Right atrium auricular region (tissue), 2 donors: ENCODE measurements at regions not wholly inside any gene's neighbourhood (a gene's known extent, or its start where the extent isn't known, plus 50 kb on each side); places are given as distances from the start of the nearest gene placed in this dataset.
A peak's percentile ranks its signal among the peaks of the same experiment; 100 is the strongest.

Experiments used
- DNase-seq: peaks from one replicate; pipeline ENCODE4 v3.0.0-alpha.2; 2019; ENCODE audit warnings: low spot score
- H3K27ac ChIP-seq, 2 donors: fragments of 200-600 bp; sonication (generic); 1 replicate in 1 of 2; 2 replicates in 1 of 2; pipeline ENCODE4 v1.5.1; 2016 to 2019
- H3K27me3 ChIP-seq, 2 donors: fragments of 200-600 bp; sonication (generic); one replicate each; pipeline versions ENCODE4 v1.5.1 to v1.6.0; 2017 to 2019
- H3K36me3 ChIP-seq: fragments of 200-600 bp; sonication (generic); one replicate; pipeline ENCODE4 v1.5.1; 2016
- H3K4me1 ChIP-seq, 2 donors: fragments of 200-600 bp; sonication (generic); one replicate each; pipeline versions ENCODE4 v1.5.1 to v1.6.0; 2017 to 2019
- H3K4me3 ChIP-seq, 2 donors: fragments of 200-600 bp; sonication (generic); 1 replicate in 1 of 2; 2 replicates in 1 of 2; pipeline ENCODE4 v1.5.1; 2017 to 2019; ENCODE audit warnings: mild to moderate bottlenecking in 1 of 2, moderate library complexity in 1 of 2
- H3K9me3 ChIP-seq, 2 donors: fragments of 200-600 bp; sonication (generic); one replicate each; pipeline ENCODE4 v1.5.1; 2019
- CTCF ChIP-seq, 2 donors: fragments of 200-600 bp; sonication (generic); IDR thresholded peaks; one replicate each; pipeline ENCODE4 v1.5.1; 2019; ENCODE audit warnings: antibody characterized with exemption in 2 of 2

GRCh38 chr10:89838044-89838615, 136.7 kb downstream of the KIF20B start:
- TF ChIP-seq CTCF (IDR thresholded peaks at IDR 0.05), result no peak
- DNase-seq, result no peak
- H3K27me3 ChIP-seq, result no peaks in the 10 kb centered on the region
- peaks cover 0 to 13% of the 10 kb centered on the region in 2 donors for H3K4me1 ChIP-seq
- H3K9me3 ChIP-seq, result peaks cover 0 to 2% of the 10 kb centered on the region in 2 donors
- H3K27ac ChIP-seq, result peak overlapping the region in 1 of 2 donors; percentile 29
- peak overlapping the region; percentile 39 to 54 for H3K4me3 ChIP-seq
- H3K36me3 ChIP-seq, result no peaks in the 10 kb centered on the region

- TF ChIP-seq CTCF (IDR thresholded peaks at IDR 0.05), result no peak
- no peak overlapping the region for H3K27ac ChIP-seq
- H3K9me3 ChIP-seq, result no peaks in the 10 kb centered on the region
- H3K36me3 ChIP-seq, result no peaks in the 10 kb centered on the region
- no peak overlapping the region for H3K4me3 ChIP-seq
- peaks cover 0 to 5% of the 10 kb centered on the region in 2 donors for H3K4me1 ChIP-seq
- H3K27me3 ChIP-seq, result no peaks in the 10 kb centered on the region
- no peak for DNase-seq
These were observed 144.3 kb downstream of the KIF20B start for GRCh38 chr10:89845541-89846280.

GRCh38 chr10:89846281-89846630, 144.9 kb downstream of the KIF20B start:
- H3K4me3 ChIP-seq, result no peak overlapping the region
- H3K27ac ChIP-seq, result no peak overlapping the region
- peaks cover 0 to 8% of the 10 kb centered on the region in 2 donors for H3K4me1 ChIP-seq
- no peaks in the 10 kb centered on the region for H3K9me3 ChIP-seq
- no peak for DNase-seq
- TF ChIP-seq CTCF (IDR thresholded peaks at IDR 0.05), result no peak
- H3K27me3 ChIP-seq, result no peaks in the 10 kb centered on the region
- H3K36me3 ChIP-seq, result no peaks in the 10 kb centered on the region

GRCh38 chr10:89846786-89847185, 145.4 kb downstream of the KIF20B start:
- Histone ChIP-seq H3K27me3 (no peaks in the 10 kb centered on the region), H3K9me3 (no peaks in the 10 kb centered on the region), H3K4me1 (peaks cover 0 to 8% of the 10 kb centered on the region in 2 donors), H3K4me3 (no peak overlapping the region), H3K36me3 (no peaks in the 10 kb centered on the region), H3K27ac (no peak overlapping the region)
- no peak for DNase-seq
- no peak for TF ChIP-seq CTCF (IDR thresholded peaks at IDR 0.05)

- no peaks in the 10 kb centered on the region for H3K36me3 ChIP-seq
- no peak for DNase-seq
- no peak overlapping the region for H3K27ac ChIP-seq
- H3K4me1 ChIP-seq, result peaks cover 0 to 8% of the 10 kb centered on the region in 2 donors
- no peak overlapping the region for H3K4me3 ChIP-seq
- H3K27me3 ChIP-seq, result no peaks in the 10 kb centered on the region
- H3K9me3 ChIP-seq, result no peaks in the 10 kb centered on the region
- no peak for TF ChIP-seq CTCF (IDR thresholded peaks at IDR 0.05)
These were observed 151.5 kb downstream of the KIF20B start for GRCh38 chr10:89852872-89853271.
